ENCODE measurements at regions not wholly inside any gene's neighbourhood (a gene's known extent, or its start where the extent isn't known, plus 50 kb on each side); places are given as distances from the start of the nearest gene placed in this dataset.

- no CpG with 5 or more reads among the region's 3 CpGs for WGBS, 2 experiments (ENCODE audit: extremely low coverage in 2 of 2, insufficient read length in 1 of 2)
- H3K79me1 ChIP-seq (ENCODE audit: low read depth in 1 of 2, low read length in 2 of 2): no peaks in the 10 kb centered on the region
- H4K20me1 ChIP-seq (ENCODE audit: insufficient read depth, low read length): no peaks in the 10 kb centered on the region
- H3K27me3 ChIP-seq (ENCODE audit: control insufficient read depth, insufficient read depth, low read length): no peaks in the 10 kb centered on the region
- H3K56ac ChIP-seq (ENCODE audit: extremely low read depth, insufficient read depth, low read length): no peak overlapping the region
- no peak overlapping the region for H3K18ac ChIP-seq (ENCODE audit: low read depth, low read length)
- intact Hi-C loops (cut with micrococcal nuclease) (no loop called here), in situ Hi-C loops (cut with MboI; ENCODE audit: low sequenced_read_pairs) (no loop called here), dilution Hi-C loops (cut with HindIII; ENCODE audit: low sequenced_read_pairs, unreplicated experiment) (no loop called here)
- no peaks in the 10 kb centered on the region for H3K9me3 ChIP-seq (ENCODE audit: control insufficient read depth, insufficient read depth, low read length)
- H3K4me1 ChIP-seq (ENCODE audit: control insufficient read depth, insufficient read depth, low read length): no peaks in the 10 kb centered on the region
- no peak overlapping the region for H2AFZ ChIP-seq (replicated peaks; ENCODE audit: low read length, poor library complexity)
- H3K4ac ChIP-seq (ENCODE audit: low read depth, low read length): no peak overlapping the region
- no peak overlapping the region for H2AK5ac ChIP-seq (ENCODE audit: low read depth, low read length)
- ATAC-seq (ENCODE audit: low read depth): no peak
- ChIA-PET CTCF (no interaction called here), POLR2A (ENCODE audit: unreplicated experiment) (no interaction called here)
- no peak overlapping the region for H3K9ac ChIP-seq (ENCODE audit: low read depth, low read length)
- H3K23ac ChIP-seq (ENCODE audit: low read depth, low read length): no peak overlapping the region
- no peak overlapping the region for H2AK9ac ChIP-seq (replicated peaks; ENCODE audit: low read depth, low read length, poor library complexity)
- no peak overlapping the region for H4K5ac ChIP-seq (ENCODE audit: low read depth, low read length)
- H4K8ac ChIP-seq (ENCODE audit: low read depth in 2 of 2, low read length in 2 of 2): no peak overlapping the region
- no peak overlapping the region for H2BK120ac ChIP-seq (ENCODE audit: low read depth, low read length)
- no peak overlapping the region for H3K4me3 ChIP-seq (ENCODE audit: insufficient read depth, low read depth, low read length)
- no peak overlapping the region for H2BK15ac ChIP-seq (ENCODE audit: low read depth, low read length)
- H3K9me1 ChIP-seq (ENCODE audit: insufficient read depth, low read length): no peaks in the 10 kb centered on the region
- TF ChIP-seq BHLHE40 (IDR thresholded peaks at IDR 0.05; ENCODE audit: low read depth, low read length): no peak
- H3K27ac ChIP-seq (ENCODE audit: insufficient read depth, low read length): no peak overlapping the region
- H3K36me3 ChIP-seq (ENCODE audit: control insufficient read depth, insufficient read depth, low read length): no peaks in the 10 kb centered on the region
- H3K4me2 ChIP-seq (ENCODE audit: low read depth, low read length): no peak overlapping the region
- H3K14ac ChIP-seq (replicated peaks; ENCODE audit: low read depth, low read length): no peak overlapping the region
- no peak overlapping the region for H2BK20ac ChIP-seq (ENCODE audit: low read depth, low read length)
- H2BK5ac ChIP-seq (ENCODE audit: low read depth, low read length, poor library complexity, severe bottlenecking): no peak overlapping the region
- no peak for DNase-seq
- BruUV-seq (replicated peaks): no TSS peak
- no peak overlapping the region for H4K91ac ChIP-seq (ENCODE audit: insufficient read depth, low read depth, low read length)
Measured at GRCh38 chr15:35934383-35935049, 388.6 kb upstream of the DPH6 start.

All from IMR-90 (cell line).